ENCODE measurements at regions not wholly inside any gene's neighbourhood (a gene's known extent, or its start where the extent isn't known, plus 50 kb on each side); places are given as distances from the start of the nearest gene placed in this dataset.
"Not testable (repeated sequence)": the region's sequence is repeated elsewhere in the genome, so short reads cannot be mapped to it uniquely, and the experiment has no call there.

DNA sequence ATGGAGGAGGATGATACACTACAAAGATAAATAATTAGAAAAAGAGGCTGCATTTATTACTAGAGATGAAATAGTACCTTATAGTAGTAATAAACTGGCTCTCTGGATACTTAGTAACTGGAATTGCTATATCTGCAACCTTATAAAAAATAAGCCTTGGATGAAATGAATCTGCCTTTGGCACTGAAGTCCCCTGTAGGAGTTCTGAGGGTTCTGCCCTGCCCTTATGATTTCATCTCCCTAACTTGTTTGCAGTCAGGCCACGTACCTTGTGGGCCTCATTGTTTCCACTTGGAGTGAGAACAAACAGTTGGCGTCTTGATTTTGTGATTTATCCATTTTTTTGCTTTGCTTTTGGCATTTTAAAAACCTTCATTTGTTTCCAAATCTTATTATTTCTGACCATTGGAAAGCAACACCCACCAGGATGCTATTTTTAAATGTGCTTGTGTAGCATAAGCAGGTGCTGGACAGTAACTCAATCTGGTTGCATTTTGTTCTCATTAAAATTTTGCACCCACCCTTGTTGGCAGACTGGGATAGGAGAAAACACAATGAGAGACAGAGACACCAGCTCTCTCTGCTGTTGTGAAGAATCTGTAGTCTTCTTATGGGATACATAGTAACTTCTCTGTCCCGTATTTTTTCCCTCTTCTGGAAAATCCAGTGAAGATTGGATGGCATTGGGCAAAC is 518.9 kb upstream of the SGCD start:
- ChIA-PET POLR2A (no interaction called here), CTCF (no interaction called here)

DNA sequence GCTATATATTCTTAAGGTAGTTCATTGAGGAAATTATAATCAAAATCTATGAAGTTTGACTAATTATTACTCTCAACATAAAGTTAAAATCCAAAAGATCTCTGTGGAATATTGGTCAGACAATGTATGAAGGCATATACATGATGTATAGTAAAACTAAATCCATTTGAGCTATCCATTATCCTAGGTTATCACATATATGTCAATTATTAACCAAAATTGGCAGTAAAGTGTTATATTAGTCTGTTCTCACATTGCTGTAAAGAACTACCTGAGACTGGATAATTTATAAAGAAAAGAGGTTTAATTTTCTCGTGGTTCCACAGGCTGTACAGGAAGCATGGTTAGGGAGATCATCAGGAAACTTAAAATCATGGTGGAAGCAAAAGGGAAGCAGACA is 511.7 kb upstream of the SGCD start:
- CTCF ChIA-PET = no interaction called here
- POLR2A ChIA-PET = no interaction called here

DNA sequence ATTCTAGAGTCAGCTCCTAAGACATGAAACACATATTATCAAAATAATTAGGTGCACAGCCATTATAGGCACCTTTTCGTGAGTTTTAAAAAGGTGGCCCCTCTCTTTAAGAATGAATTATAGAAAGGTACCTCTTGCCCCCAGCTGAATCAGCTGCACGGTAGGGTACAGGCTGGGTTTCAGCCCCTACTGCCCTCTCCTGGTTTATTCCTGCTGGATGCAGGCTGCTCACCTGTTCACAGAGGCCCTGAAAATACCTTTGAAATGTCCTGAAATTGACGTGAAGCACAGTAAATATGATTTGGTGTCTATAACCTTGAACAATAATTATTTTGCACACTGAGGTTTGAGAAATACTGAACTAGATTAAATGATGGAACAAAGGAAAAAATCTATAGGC is 504.8 kb upstream of the SGCD start:
- ChIA-PET POLR2A (no interaction called here), CTCF (no interaction called here)

DNA sequence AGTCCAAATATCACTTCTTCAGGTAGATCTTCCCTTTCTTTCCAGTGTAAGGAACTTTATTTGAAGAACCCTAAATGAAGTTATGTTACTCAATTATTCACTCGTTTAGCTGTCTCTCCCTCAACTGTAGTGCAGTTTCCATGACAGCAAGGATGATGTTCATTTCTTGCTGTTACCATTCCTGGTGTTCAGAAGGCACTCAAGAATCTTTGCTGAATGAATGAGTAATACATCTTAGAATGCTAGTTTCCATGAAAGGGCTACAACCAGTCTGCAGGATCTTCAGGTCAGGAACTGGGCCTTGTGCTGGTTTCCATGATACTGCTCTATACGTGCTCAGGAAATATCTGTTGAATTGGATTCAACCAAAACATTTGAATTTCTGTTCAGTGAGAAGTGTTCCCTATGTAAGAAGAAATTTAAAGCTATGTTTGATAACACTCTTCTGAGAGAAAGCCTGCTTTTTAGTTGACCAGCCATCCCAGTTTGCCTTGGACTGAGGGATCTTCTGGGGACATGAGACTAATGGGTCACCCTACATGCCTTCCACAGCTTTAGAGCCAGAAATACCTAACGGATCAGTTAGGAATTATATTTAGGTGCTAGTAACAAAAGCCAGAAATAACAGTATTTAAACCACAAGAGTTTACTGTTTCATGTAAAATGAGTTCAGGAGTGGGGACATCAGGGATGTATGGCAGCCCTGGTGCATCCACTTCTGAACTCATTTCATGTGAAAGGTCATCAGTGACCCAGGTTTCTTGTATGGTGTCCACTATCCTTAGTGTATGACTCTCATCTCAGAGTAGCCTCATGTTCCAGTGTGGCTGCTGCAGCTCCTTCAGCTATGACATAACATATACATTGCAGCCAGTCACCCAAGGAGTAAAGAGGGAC is 500.1 kb upstream of the SGCD start:
- ChIA-PET CTCF (interaction anchor here (1.1 kb wide), 1 partner anchor 9 kb away, joined by 5 read pairs; no protein-coding TSS in a partner anchor), POLR2A (no interaction called here)

DNA sequence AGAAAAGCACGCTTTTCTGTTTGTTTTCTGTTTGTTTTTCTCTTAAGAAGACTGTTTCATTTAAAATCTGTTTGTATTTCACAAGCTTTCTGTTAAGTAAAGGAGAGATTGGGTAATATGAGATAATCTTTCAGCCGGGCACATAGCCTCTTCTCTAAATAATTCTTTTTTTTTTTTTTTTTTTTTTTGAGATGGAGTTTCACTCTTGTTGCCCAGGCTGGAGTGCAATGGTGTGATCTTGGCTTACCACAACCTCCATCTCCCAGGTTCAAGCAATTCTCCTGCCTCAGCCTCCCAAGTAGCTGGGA is 499.5 kb upstream of the SGCD start:
- CTCF ChIA-PET = interaction anchor here (1.1 kb wide), 1 partner anchor 10 kb away, joined by 5 read pairs; no protein-coding TSS in a partner anchor
- POLR2A ChIA-PET = not testable (repeated sequence)

DNA sequence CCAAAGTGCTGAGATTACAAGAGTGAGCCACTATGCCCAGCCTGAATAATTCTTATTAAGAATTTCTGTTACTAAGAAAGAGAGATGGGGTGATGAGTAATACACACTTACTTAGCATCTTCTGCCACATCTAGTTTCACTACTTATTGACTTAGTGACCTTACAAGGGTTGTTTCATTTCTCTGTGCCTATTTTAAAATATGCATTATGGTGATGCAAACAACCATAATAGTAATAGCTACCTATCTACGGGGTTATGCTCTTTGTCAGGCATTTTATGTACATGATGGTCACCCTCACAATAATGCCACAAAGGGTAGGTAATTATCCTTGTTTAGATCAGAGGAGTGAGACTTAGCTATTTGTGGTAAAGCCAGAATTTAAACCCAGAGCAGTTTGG is 499.0 kb upstream of the SGCD start:
- POLR2A ChIA-PET = no interaction called here
- CTCF ChIA-PET = interaction anchor here (1.1 kb wide), 1 partner anchor 10 kb away, joined by 5 read pairs; no protein-coding TSS in a partner anchor

DNA sequence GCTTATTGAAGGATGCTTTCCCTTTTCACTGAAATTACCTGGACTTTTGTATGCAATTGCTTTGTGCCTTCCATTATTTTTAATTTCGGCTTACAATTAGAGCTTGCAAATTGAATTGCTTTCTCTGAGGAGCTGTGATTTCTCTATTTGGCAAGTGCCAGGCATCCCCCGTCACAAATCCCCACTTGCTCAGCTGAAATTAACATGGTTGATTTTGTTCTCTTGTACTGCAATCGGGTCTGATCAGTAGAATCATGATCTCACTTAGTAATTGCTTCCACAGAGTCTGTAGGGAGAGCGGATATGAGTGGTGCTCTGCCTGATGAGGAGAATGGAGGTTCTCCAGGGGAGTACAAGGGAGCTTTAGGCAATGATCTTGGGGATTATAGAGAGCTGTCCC is 495.5 kb upstream of the SGCD start:
- ChIA-PET CTCF (no interaction called here), POLR2A (no interaction called here)

DNA sequence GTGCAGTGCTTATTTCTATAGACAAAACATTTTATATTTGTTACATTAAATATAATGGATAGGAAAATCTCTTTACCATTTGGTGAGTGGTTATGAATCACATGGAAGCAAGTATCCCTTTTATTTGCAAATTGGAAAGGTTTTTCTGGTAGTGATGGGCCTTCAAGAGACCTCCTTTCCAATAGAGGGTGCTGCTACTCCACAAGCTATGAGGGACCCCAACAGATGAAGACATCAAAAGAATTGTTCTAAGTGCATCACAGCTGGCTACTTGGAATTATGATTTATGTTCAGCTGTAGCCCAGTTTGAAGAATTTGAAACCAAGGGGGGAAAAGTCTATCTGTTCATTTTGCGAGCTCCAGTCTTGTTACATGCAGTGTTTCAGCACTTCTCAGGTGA is 493.7 kb upstream of the SGCD start:
- CTCF ChIA-PET = no interaction called here
- POLR2A ChIA-PET = no interaction called here

DNA sequence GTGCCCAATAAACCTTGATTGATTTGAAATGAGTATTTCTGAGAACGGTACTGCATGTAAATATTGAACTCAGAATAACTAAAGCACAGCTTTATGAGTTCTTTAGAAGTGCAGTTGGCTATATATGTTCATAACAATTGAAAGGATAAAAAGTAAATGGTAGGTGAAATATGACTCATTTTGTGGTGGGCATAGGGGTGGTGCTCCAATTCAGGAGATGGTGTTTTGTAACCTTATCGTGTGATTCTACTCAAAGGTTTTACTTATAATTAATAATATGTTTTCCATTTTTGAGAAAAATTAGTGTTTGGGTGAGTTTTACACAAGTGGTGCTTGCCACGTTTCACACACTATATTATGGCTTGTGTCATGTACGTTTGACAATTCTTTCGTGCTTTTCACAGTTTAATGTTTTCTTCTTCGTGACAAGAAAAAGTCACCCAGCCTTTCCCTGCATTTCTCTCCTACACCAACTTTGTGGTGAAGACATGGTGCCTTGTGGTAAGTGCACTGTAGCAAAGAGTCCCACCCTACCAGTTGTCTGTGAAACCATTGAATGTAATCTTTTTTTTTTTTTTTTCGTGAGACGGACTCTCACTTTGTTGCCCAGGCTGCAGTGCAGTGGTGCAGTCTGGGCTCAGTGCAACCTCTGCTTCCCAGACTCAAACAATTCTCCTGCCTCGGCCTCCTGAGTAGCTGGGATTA is 492.5 kb upstream of the SGCD start:
- ChIA-PET CTCF (no interaction called here), POLR2A (interaction anchor here (0.7 kb wide), 1 partner anchor 49 kb away, joined by 7 read pairs; no protein-coding TSS in a partner anchor)

DNA sequence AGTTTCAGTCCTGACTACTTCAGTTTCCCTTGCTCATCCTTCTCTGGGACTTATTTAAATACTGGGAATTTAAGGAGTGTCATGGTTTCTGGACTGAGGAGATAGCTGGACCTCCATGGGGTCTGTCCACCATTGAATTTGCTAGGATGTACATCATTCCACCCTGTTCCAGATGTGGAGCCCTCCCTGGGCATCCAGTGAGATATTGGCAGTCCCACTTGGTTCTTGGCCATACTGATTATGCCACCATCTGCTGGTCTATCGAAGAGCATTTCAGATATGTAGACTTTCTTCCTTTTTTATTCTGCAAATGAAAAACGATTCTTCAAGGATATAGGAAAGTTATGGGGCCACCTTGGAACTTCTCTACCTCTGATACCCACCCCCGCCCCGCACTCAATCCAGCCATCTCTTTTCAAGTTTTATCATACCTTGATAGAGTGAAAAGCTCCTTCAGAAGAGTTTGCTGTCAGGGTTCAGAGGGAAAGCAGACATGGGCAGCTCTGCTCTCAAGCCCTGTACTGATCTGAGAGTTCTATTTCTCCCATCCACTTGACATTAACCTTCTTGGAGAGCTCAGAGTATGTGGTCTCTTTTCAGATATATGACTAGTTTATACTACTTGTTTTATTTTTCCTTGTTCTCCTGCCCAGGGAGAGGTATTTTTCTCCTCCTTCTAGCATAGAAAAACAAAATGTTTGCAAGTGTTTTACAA is 490.7 kb upstream of the SGCD start:
- CTCF ChIA-PET = no interaction called here
- POLR2A ChIA-PET = no interaction called here

DNA sequence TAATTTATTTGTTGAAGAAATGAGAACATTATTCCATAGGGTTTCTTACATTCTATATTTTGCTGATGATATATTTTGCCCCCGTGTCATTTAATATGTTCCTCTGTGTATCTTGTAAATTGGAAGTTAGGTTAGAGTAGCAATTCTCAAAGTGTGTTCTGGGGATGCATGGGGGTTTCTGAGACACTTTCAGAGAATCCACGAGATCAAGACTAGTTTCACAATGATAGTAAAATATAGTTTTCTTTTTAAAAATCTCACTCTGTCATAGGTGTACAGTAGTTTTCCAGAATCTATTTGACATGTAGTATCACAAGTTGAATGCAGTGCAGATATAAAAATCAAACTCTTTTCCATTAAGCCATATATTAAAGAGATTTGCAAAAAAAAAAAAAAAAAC is 488.6 kb upstream of the SGCD start:
- ChIA-PET POLR2A (no interaction called here), CTCF (interaction anchor here (1.0 kb wide), 1 partner anchor 27 kb away, joined by 3 read pairs; no protein-coding TSS in a partner anchor)

DNA sequence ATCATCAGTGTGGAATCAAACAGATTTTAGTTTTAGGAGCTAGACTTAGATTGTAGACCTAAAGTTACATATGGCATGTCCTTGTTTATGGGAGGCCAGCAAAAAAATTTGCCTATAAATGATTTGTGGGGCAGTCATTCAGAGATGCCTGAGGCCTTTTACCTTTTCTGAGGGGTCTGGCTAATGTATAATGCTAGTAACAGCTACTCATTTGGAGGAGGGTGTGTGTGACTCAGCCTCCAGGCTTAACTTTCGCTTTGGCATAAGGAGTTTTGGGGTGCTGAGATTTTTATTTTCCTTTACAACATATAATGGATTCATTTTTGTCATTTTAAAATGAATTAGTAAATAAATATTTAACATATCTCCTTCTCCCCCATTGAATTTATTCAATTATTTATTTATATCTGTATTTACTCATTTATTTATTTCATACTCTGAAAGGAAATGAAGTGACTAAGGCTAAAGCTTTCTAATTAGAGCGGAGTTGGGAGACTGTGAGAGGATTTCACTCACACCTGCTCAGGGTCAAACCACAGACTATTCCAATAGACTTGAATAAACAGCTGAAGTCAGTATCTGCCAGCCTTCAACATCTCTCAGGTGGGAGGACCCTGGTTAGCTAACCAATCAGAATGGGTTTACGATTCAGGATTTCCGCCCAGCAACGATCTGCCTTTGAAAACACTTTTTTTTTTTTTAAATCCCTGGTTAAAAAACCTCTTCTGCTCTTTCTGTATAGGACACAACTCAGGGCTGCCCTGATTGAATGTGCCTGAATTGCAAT is 487.5 kb upstream of the SGCD start:
- POLR2A ChIA-PET = no interaction called here
- CTCF ChIA-PET = interaction anchor here (1.0 kb wide), 1 partner anchor 28 kb away, joined by 3 read pairs; no protein-coding TSS in a partner anchor

DNA sequence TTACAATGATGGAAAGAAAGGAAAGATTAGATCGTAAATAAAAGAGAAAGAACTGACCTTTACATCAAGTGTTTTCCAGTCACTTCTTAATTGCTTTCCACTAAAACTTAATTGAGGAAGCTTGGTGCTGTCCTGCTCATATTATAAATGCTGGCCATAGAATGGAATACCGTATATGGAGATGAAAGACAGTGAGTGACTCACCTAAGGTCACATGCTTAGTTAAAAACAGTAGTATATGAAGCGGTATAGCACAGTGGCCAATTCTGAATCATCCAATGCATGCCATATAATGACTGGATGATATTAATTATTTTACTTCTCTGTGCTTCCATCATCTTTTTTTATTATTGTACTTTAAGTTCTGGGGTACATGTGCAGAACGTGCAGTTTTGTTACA is 482.4 kb upstream of the SGCD start:
- ChIA-PET POLR2A (no interaction called here), CTCF (no interaction called here)

DNA sequence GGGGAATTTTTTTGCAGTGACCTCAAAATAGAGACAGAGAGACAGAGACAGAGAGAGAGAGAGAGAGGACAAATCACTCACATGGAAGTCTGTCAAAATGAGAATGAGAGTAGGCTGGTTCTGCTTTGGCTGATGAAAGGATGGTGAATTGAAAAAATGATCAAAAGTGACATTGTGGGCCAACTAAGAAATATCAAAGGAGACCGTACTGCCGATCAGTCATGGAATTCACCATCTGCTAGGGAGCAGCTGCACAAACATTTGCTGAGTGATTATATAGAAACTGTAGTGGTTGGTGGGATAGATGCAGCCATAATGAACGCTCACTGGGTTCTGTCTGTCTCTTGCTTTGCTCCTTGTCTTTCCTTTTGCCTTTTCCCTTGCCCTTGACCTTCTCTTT is 476.6 kb upstream of the SGCD start:
- ChIA-PET POLR2A (no interaction called here), CTCF (no interaction called here)

DNA sequence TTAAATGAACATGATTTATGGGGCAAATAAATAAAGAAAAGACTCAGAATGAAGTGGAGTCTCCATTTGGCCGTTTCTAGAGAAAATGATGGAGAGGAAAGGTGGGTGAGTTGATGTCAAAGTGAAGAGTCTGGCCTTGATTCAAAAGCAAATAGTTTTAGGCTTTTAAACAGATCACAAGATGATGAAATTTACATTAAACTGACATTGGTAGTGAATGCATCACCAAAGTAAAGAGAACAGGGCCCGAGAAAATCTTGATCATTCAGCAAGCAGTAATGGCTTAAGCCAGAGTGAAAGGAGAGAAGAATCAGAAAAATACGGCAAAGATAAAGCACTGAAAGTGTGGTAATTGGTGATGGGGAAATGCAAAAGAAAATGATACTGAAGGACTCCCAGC is 460.0 kb upstream of the SGCD start:
- POLR2A ChIA-PET = no interaction called here

DNA sequence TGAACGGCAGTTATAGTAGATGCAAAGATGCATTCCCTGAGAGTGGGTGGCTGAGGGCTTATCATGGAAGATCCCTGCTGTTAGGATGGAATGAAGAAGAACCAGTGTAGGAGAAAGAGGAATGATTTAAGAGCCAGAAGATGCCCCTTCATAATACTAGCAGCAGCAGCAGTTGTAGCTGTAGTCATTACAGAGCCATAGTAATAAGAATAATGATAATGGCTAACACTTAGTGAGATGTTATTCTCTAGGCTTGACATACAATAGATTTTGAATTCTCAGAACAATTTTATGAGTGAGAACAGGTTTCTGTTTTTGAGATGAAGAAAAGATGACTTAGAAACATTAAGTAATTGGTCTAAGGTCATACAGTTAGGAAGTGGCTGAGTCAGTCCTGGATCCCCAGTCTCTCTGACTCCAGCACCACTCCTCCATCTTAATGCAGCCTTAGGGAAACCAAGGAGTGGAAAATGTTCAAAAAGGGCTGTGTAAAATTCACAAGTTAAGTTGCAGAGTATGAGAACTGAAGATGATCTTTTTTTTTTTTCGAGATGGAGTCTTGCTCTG is 459.4 kb upstream of the SGCD start:
- CTCF ChIA-PET = no interaction called here
- POLR2A ChIA-PET = no interaction called here

More for the DNA sequence above, 460.0 kb upstream of the SGCD start:
- CTCF ChIA-PET = no interaction called here

DNA sequence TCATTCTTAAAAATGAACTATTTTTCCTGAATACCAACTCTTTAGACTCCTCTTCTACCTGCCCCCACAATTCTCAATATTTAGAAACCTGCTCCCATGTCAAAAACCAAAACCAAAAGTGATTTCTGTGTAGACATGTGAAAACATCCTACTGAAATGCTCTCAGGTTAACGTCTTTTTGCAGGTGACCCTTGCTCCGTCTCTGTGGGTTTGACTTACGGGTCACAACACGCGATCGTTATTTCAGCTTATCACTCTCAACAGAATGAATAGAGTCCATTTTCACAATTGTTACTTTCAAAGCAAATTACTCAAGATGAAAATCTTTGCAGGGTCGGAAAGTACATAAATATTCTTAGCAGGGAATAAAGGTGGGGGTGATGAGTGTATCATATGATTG is 456.3 kb upstream of the SGCD start:
- POLR2A ChIA-PET = no interaction called here
- CTCF ChIA-PET = no interaction called here

DNA sequence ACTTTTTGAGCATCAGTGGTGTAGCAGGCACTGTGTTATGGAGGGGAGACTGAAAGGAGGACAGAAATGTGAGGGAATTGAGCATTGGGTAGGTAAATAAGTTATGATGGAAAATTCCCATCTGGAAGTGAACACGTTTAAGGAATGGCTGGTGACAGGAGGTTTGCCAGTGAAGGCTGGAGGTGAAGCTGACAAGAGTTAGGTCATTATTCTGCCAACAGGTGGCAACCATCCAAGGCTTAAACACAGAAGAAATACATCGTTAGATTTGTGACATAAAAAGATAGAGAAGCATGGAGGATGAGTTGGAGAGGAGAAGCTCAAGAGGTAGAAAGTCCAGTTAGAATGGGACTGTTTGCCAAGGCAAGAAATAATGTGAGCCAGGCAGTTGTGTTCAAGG is 455.3 kb upstream of the SGCD start:
- ChIA-PET CTCF (no interaction called here), POLR2A (no interaction called here)

DNA sequence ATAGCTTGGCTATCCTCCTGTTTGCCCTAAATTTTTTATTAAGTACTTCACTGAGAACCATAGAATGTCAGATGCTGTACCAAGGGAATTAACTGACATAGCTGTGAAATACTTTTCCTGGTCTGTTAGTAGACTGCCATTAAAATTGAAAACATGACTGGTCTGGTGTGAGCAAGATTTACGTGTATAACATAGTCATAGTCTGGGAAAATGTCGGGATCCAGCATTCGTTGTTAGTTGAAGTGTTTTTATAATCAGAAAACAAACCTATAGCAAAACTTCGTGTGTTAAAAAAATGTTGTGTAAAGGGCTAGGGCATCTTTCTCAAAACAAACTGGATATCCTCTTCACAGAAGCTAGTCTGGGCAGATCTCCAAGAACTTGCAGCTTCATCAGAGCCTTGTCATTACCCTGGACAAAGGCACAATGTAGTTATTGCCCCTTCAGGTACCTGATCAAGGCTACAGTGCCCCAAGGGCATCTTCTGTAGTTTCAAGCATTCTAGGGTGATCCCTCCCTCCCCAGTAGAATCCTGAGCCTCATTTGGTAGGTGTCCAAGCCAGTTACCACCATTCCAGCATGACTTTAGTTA is 454.2 kb upstream of the SGCD start:
- ChIA-PET POLR2A (no interaction called here), CTCF (no interaction called here)
